ENCODE measurements at regions not wholly inside any gene's neighbourhood (a gene's known extent, or its start where the extent isn't known, plus 50 kb on each side); places are given as distances from the start of the nearest gene placed in this dataset.

DNA sequence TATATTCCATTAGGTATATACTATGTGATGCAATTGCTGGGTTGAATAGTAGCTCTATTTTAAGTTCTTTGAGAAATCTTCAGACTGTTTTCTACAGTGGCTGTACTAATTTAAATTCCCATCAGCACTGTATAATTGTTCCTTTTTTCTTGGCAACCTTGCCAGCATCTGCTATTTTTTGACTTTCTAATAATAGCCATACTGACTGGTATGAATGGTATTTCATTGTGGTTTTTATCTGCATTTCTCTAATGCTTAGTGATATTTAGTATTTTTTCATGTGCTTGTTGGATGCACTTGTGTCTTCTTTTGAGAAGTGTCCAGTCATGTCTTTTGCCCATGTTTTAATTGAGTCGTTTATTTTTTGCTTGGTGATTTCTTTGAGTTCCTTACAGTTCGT lies 145.1 kb upstream of the PLSCR5 start (continued):
- TF ChIP-seq, protein P1, sequence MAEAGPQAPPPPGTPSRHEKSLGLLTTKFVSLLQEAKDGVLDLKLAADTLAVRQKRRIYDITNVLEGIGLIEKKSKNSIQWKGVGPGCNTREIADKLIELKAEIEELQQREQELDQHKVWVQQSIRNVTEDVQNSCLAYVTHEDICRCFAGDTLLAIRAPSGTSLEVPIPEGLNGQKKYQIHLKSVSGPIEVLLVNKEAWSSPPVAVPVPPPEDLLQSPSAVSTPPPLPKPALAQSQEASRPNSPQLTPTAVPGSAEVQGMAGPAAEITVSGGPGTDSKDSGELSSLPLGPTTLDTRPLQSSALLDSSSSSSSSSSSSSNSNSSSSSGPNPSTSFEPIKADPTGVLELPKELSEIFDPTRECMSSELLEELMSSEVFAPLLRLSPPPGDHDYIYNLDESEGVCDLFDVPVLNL (IDR thresholded peaks at IDR 0.05; ENCODE audit: low read depth, low read length), result no peak

DNA sequence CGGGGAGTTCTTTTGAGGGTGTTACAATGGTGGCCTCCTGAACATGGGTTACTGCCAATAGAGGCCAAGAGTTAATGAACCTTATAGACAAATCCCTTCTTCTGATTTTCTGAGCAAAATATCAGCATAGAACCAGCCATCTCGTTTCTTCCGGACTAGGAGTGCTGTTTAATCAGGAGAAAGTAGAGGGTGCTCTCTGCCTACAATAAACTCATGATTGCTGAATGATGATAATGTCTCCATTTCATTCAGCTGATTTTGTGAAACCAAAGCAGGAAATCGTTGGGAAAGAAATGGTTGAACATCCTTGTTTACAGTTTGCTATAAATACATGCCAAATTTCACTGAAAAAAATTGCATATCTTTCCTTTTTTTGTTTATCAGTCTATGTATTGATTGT lies 142.8 kb upstream of the PLSCR5 start:
- Histone ChIP-seq H2AFZ (ENCODE audit: control insufficient read depth, low read depth, low read length) (no peak overlapping the region), H3K4me3 (no peak overlapping the region), H3K36me3 (ENCODE audit: control insufficient read depth in 2 of 2, insufficient read depth in 2 of 2, low read length in 1 of 2) (no peaks in the 10 kb centered on the region), H3K9me3 (replicated peaks; ENCODE audit: control insufficient read depth, insufficient read depth, low read length) (no peaks in the 10 kb centered on the region), H4K20me1 (ENCODE audit: control insufficient read depth, insufficient read depth) (no peaks in the 10 kb centered on the region), H3K27me3 (replicated peaks in 1 of 2; ENCODE audit: control insufficient read depth in 2 of 2, insufficient read depth in 2 of 2, low read length in 1 of 2) (no peaks in the 10 kb centered on the region), H3K4me1 (ENCODE audit: control insufficient read depth, insufficient read depth, low read length) (no peaks in the 10 kb centered on the region), H3K79me2 (ENCODE audit: control insufficient read depth, insufficient read depth, low read length) (no peaks in the 10 kb centered on the region), H3K27ac (ENCODE audit: control insufficient read depth, insufficient read depth) (no peak overlapping the region), H3K9ac (ENCODE audit: control insufficient read depth, insufficient read depth, low read length) (no peak overlapping the region), H3K4me2 (ENCODE audit: control insufficient read depth, insufficient read depth) (no peak overlapping the region)
- no TSS peak for BruUV-seq (replicated peaks)
- in situ Hi-C loops (cut with MboI), result no loop called here
- ChIA-PET CTCF (no interaction called here), RAD21 (ENCODE audit: unreplicated experiment) (no interaction called here), SMC1A (ENCODE audit: uncharacterized antibody, unreplicated experiment) (no interaction called here), POLR2A (no interaction called here)
- intact Hi-C loops (cut with micrococcal nuclease; ENCODE audit: unreplicated experiment), result no loop called here
- FAIRE-seq (no peak), DNase-seq (ENCODE audit: low read depth, low spot score) (no peak), ATAC-seq (no peak)
- TF ChIP-seq EGR1 (IDR thresholded peaks at IDR 0.05; ENCODE audit: borderline replicate concordance in 1 of 2, low read depth in 2 of 2, low read length in 2 of 2) (no peak), CTCF (IDR thresholded peaks at IDR 0.05 in 2 of 3, conservative IDR thresholded peaks at IDR 0.05 in 1 of 3; ENCODE audit: control insufficient read depth in 2 of 3, extremely low read depth in 1 of 3, insufficient read depth in 1 of 3, low read depth in 3 of 3, low read length in 3 of 3) (peak in 1 of 3 experiments; percentile 16; a peak in 1 of 6 replicates), NR2C2 (IDR thresholded peaks at IDR 0.05; ENCODE audit: borderline replicate concordance, control insufficient read depth, insufficient read length, low read depth) (no peak)
- TF ChIP-seq, protein P2, sequence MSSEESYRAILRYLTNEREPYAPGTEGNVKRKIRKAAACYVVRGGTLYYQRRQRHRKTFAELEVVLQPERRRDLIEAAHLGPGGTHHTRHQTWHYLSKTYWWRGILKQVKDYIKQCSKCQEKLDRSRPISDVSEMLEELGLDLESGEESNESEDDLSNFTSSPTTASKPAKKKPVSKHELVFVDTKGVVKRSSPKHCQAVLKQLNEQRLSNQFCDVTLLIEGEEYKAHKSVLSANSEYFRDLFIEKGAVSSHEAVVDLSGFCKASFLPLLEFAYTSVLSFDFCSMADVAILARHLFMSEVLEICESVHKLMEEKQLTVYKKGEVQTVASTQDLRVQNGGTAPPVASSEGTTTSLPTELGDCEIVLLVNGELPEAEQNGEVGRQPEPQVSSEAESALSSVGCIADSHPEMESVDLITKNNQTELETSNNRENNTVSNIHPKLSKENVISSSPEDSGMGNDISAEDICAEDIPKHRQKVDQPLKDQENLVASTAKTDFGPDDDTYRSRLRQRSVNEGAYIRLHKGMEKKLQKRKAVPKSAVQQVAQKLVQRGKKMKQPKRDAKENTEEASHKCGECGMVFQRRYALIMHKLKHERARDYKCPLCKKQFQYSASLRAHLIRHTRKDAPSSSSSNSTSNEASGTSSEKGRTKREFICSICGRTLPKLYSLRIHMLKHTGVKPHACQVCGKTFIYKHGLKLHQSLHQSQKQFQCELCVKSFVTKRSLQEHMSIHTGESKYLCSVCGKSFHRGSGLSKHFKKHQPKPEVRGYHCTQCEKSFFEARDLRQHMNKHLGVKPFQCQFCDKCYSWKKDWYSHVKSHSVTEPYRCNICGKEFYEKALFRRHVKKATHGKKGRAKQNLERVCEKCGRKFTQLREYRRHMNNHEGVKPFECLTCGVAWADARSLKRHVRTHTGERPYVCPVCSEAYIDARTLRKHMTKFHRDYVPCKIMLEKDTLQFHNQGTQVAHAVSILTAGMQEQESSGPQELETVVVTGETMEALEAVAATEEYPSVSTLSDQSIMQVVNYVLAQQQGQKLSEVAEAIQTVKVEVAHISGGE (CRISPR knock-in tag; IDR thresholded peaks at IDR 0.05), result no peak
- WGBS (ENCODE audit: insufficient coverage, insufficient replicate concordance, low lambda C conversion rate, missing lambda C conversion rate), result 6% methylated on average over 4 of the region's 4 CpGs
